HG02970 (cell line): ENCODE measurements at regions not wholly inside any gene's neighbourhood (a gene's known extent, or its start where the extent isn't known, plus 50 kb on each side); places are given as distances from the start of the nearest gene placed in this dataset.

Experiments used
- ATAC-seq: cut with Tn5 transposase; IDR thresholded peaks from one replicate; pipeline ENCODE4 v1.9.1; 2021; ENCODE audit warnings: mild to moderate bottlenecking, moderate library complexity, moderate number of reproducible peaks; ENCODE audit not compliant: unreplicated experiment, low FRiP score

DNA sequence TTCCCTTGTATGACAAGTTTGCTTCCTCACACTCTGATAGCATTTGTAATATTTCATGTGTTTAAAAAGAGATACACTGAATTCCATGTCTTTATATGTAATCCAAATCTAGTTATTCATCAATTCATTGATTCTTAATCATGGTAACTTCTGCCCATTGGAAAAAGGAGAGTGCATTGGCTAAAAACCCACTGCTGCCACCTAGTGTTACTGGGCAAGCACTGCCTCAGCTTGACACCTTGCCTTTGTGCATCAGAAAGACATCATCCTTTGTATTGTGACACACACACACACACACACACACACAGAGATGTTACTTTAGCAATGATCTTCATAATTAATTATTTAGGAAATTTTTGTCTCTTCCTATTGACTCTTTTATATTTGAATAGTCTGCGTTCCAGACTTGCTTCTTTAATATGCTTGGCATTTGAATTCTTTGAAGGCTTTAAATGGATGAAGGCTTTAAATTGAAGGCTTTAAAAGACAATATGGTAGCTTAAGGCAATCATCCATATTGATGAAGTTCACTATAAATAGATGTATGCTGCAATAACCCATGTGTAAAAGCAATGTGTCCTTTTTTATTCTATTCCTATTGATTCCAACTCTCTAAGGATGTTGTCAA, 414.2 kb upstream of the CHST9 start:
- ATAC-seq, result no peak

DNA sequence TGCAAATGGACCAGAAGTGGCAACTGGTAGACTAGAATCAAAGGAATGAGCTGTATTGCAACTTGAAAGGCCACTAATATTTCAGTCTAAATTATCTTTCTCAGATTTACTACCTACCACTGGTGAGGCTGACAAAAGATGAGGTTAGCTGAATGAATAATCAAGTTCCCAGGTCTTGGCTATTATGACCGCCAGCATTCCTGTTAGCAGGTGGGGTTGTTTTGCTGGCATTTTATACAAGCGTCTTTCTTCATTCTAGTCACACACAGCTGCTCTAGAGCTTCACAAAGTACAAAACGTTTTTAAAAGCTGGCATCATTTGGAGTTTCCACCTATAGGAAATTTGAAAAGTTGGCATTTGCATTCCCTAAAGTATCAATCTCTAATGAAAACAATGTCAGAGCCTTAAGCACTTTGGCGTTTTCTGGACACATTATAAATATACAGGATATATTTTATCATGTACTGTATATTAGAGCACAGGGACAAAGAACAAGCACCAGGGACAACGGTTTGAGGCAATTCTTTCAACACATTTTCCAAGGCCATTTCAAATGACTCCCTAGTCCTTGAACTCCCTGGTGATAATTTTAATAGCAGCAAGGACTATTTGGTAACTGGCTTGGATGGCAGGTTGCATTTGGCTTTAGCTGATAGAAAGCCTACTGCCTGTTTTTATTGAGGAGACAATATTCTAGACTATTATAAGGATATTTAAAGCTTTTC, 410.2 kb upstream of the CHST9 start:
- ATAC-seq, result no peak

- ATAC-seq, result no peak
Measured at GRCh38 chr18:27585602-27586173, 400.6 kb upstream of the CHST9 start.

DNA sequence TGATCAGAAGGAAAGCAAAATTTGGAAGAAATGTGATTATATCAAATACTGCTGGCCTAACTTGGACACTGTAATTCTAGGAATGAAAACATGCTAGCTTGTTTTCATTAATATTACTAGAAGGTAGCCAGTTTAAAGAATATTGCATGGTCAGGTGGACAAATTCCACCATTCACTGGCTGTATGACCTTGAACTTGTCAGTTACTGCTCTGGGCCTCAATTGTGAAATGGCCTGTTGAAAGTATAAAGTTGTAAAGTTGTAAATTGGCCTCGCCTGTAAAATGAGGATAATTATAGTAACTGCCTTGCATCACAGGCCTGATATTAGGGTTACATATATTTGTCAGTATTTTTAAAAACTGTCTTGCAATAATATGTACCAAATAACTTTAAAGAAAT, 398.4 kb upstream of the CHST9 start:
- no peak for ATAC-seq

- ATAC-seq, result no peak
Measured at GRCh38 chr18:27582760-27583412, 397.8 kb upstream of the CHST9 start.

GRCh38 chr18:27581296-27581904, 396.3 kb upstream of the CHST9 start:
- no peak for ATAC-seq

DNA sequence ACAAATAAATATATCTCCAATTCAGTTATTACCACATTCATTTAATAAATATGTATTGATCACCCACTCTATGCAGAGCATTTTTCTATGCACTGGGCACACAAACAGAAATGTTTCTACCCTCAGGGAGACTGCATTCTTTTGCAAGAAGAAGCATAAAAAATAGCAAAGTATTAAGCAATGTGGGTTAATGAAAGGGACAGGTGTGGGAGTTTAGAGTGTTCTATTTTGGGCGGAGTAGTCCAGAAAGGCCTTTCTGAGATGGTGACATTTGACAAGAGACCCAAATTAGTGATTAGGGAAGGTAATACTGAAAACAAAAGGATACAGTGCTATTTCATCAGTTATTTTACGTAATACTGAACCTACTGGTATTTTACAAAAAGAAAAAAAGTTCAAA, 394.3 kb upstream of the CHST9 start:
- ATAC-seq, result no peak

- no peak for ATAC-seq
Measured at GRCh38 chr18:27577752-27578151, 392.6 kb upstream of the CHST9 start.

- ATAC-seq, result no peak
Measured at GRCh38 chr18:27577265-27577664, 392.2 kb upstream of the CHST9 start.

- ATAC-seq, result no peak
Measured at GRCh38 chr18:27567434-27567833, 382.3 kb upstream of the CHST9 start.

DNA sequence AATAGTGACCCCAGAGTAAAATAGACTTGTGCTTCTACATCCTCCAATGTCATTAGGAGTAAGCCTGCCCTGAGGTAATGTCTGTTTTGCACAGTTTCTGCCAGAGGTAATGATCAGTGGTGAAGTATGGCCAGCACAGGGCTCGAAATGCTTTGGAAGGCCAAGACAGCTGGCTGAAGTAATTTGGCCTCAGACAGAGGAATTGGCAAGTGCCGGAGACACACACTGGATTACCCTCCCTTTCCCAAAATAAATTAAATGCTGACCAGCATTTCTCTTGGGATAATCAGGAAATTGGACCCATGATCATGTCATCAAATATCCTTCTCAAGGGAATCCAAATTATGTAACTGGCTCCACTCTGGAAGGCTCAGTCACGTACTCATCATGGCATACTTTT, 379.0 kb upstream of the CHST9 start:
- ATAC-seq, result no peak

DNA sequence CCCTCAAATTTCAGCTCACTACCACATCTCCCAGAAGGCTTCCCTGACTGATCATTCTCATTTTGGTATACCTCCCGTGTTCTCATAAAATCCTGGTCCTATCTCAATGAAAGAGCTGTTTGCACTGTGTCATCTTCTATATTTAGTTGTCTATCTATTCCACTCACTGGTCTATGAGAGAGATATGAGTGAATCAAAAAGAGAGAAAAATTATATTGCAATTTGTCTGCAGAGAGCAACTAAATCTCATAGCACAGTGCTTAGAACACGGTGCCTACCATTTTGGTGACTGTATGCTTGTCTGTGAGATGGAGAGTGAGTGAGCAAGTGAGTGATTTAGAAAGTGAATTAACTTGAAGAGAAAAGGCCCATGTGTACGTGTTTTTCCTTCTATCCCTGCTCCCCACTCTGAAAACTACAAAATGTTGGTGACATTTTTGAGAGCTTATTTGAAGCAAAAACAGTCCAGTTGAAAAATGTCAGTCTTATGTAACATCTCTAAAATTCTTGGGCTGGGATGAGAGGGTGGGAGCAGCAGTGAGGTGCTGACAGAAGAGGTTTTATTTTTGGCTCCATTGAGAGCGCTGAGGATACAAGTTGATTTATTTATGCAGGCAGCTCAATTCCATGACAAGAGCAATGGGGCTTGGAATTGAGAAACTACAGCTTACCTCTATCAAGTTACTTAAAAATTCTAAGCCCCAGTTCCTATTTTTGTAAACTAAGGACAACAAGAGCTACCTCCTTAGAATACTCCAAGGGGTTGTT, 373.5 kb upstream of the CHST9 start:
- ATAC-seq, result no peak

- no peak for ATAC-seq
Measured at GRCh38 chr18:27556741-27557140, 371.6 kb upstream of the CHST9 start.

DNA sequence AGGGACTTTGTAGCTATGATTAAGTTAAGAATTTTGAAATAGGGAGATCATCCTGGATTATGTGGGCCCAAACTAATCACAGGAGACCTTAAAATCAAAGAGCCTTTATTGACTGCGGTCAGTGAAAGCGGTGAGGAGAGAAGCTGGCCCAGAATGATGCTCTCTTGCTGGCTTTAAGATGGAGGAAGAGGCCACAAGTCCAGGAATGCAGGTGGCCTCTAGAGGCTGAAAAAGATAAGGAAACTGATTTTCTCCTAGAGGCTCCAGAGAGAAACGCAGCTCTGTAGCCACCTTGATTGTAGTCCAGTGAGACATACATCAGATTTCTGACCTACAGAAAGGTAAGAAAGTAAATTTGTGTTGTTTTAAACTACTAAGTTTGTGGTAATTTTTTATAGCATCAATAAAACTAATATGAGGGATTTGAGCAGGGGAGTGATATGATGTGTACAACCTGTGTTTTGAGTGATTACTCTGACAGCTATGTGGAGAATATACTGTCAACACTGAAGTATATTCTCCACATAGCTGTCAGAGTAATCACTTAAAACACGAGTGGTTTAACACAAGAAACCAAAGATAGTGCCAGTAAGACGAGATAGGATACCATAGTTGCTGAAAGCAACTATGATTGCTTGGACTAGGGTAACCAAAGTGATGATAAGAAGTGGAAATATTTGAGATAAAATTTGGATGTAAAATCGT, 364.4 kb upstream of the CHST9 start:
- ATAC-seq, result no peak

- ATAC-seq, result no peak
Measured at GRCh38 chr18:27546991-27547390, 361.9 kb upstream of the CHST9 start.

DNA sequence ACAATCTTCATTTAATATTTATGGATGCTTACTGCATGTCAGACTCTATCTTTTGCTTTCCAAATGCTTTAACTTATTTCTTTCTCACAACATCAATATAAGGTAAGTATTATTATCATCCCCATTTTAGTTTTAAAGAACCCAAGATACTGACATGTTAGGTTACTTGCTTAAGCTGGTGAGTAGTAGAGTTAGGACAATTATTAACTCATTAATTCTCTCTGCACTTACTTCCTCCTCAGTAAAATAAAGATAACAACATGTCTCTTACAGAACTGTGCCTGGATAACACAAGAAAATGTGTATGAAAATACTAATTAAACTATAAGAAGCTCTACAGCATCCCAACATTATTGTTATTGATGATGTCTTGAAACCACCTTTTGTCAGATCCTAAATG, 359.1 kb upstream of the CHST9 start:
- ATAC-seq, result no peak

- ATAC-seq, result no peak
Measured at GRCh38 chr18:27541293-27541692, 356.2 kb upstream of the CHST9 start.

DNA sequence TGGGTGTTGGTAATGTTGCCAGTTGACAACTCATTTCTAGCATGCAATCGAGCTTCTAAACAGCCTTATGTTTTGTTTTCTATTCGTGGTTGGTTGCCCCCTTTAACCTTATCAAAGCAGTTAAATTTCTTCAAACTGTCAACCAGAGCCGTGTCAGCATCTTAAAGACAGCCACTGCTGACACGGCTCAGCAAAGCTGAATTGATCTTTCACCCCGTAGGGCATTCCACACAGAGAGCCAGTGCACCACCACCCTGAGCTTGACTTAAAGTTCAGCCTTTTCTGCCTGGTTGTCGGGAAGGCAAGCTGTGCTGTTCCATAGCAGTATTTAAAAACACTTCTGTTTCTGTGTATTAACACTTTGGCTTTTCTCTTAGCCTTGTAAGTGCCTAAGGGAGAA, 355.0 kb upstream of the CHST9 start:
- ATAC-seq, result no peak

- no peak for ATAC-seq
Measured at GRCh38 chr18:27528925-27529521, 343.9 kb upstream of the CHST9 start.
